Mammary epithelial cell (primary cell): ENCODE measurements at regions not wholly inside any gene's neighbourhood (a gene's known extent, or its start where the extent isn't known, plus 50 kb on each side); places are given as distances from the start of the nearest gene placed in this dataset.

Experiments
- EZH2 ChIP-seq: IDR thresholded peaks from 2 replicates; pipeline ENCODE4 v1.6.1; 2012; ENCODE audit warnings: low read length, inconsistent platforms, borderline replicate concordance
- TF ChIP-seq, protein P1 (sequence below), 2 donors: IDR thresholded peaks in 1 of 2; conservative IDR thresholded peaks in 1 of 2; 2 replicates each; pipeline ENCODE4 v1.5.1; 2011 to 2012; ENCODE audit warnings: inconsistent platforms in 2 of 2, low read length in 2 of 2, mild to moderate bottlenecking in 2 of 2, control low read depth in 1 of 2, low read depth in 1 of 2; ENCODE audit not compliant: insufficient read depth in 1 of 2; ENCODE audit errors: extremely low read depth in 1 of 2

DNA sequence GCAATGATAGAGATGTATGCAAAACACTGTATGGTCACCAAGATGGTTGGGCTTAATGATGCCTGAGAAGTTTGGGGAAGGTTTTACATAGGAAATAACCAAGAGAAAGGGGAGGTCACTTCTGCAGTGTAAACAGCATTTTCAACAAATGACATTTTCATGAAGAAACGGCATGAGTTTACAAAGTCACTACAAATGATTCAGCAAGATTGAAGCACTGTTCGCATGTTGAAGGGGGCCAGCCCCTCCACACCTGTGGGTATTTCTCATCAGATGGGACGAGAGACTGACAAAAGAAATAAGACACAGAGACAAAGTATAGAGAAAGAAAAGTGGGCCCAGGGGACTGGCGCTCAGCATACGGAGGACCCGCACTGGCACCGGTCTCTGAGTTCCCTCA lies 234.1 kb upstream of the POGK start:
- TF ChIP-seq, protein P1, sequence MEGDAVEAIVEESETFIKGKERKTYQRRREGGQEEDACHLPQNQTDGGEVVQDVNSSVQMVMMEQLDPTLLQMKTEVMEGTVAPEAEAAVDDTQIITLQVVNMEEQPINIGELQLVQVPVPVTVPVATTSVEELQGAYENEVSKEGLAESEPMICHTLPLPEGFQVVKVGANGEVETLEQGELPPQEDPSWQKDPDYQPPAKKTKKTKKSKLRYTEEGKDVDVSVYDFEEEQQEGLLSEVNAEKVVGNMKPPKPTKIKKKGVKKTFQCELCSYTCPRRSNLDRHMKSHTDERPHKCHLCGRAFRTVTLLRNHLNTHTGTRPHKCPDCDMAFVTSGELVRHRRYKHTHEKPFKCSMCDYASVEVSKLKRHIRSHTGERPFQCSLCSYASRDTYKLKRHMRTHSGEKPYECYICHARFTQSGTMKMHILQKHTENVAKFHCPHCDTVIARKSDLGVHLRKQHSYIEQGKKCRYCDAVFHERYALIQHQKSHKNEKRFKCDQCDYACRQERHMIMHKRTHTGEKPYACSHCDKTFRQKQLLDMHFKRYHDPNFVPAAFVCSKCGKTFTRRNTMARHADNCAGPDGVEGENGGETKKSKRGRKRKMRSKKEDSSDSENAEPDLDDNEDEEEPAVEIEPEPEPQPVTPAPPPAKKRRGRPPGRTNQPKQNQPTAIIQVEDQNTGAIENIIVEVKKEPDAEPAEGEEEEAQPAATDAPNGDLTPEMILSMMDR (conservative IDR thresholded peaks at IDR 0.05 in 1 of 2, IDR thresholded peaks at IDR 0.05 in 1 of 2; ENCODE audit: extremely low read depth in 1 of 2, insufficient read depth in 1 of 2, low read depth in 1 of 2, low read length in 2 of 2) = no peak
- TF ChIP-seq EZH2 = no peak
